ENCODE measurements at regions not wholly inside any gene's neighbourhood (a gene's known extent, or its start where the extent isn't known, plus 50 kb on each side); places are given as distances from the start of the nearest gene placed in this dataset.

DNA sequence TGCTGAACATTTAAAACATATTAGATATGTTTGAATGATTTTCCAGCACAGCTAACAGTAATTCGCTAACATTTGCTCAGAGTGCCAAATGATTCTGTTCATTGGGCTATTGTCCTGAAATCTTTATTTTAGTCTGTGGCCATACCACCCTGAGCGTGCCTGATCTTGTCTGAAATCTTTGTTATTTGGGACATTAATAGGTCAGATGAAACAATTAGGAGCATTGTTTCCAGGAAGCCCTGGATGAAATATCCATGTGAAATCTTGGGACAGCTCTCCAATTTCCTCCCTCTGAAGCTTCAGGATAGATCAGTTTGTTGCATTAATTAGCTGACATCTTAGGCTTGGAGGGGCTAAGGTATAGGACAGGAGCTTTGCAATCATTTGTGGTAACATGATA, 512.0 kb downstream of the KIF20B start:
- TF ChIP-seq, protein P1, sequence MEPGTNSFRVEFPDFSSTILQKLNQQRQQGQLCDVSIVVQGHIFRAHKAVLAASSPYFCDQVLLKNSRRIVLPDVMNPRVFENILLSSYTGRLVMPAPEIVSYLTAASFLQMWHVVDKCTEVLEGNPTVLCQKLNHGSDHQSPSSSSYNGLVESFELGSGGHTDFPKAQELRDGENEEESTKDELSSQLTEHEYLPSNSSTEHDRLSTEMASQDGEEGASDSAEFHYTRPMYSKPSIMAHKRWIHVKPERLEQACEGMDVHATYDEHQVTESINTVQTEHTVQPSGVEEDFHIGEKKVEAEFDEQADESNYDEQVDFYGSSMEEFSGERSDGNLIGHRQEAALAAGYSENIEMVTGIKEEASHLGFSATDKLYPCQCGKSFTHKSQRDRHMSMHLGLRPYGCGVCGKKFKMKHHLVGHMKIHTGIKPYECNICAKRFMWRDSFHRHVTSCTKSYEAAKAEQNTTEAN (CRISPR knock-in tag; IDR thresholded peaks at IDR 0.05), result no peak
- no peak for TF ChIP-seq ZNF263 (CRISPR knock-in tag; IDR thresholded peaks at IDR 0.05; ENCODE audit: low read depth)
- POLR2A ChIA-PET, result no interaction called here
- H3K4me3 Mint-ChIP-seq, result no peak overlapping the region
- no peak overlapping the region for H3K27ac Mint-ChIP-seq
- CTCF ChIA-PET, result no interaction called here
- H3K27me3 Mint-ChIP-seq (ENCODE audit: low read depth), result no peaks in the 10 kb centered on the region
- no peaks in the 10 kb centered on the region for H3K4me1 Mint-ChIP-seq
- peaks cover 15% of the 10 kb centered on the region for H3K9me3 Mint-ChIP-seq
- DNase-seq (ENCODE audit: low spot score) (no peak), ATAC-seq (no peak)
- H3K36me3 Mint-ChIP-seq, result peaks cover 4% of the 10 kb centered on the region

DNA sequence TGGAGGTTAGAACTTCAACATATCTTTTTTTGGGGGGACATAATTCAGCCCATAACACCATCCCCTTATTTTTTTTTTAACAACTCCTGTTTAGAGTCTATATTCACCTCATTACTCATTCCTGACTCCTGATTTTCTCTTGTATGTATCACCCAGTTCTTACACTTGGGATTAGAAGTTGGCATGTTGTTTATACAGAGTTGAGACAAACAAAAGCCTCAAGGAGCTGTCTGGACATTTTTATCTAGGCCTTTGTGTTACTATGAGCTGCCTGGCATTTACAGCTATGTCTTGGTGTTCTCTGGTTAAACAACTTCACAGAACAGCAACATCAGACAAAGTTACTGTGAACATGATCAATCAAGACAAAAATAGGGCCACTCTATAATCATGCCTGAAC, 517.5 kb downstream of the KIF20B start:
- Mint-ChIP-seq H3K4me1 (no peaks in the 10 kb centered on the region; the same call in 1 of the 2 replicates), H3K36me3 (no peaks in the 10 kb centered on the region), H3K9me3 (no peaks in the 10 kb centered on the region), H3K4me3 (no peak overlapping the region), H3K27me3 (ENCODE audit: low read depth) (no peaks in the 10 kb centered on the region), H3K27ac (no peak overlapping the region)
- ChIA-PET CTCF (no interaction called here), POLR2A (no interaction called here)
- TF ChIP-seq ESRRA (CRISPR knock-in tag; IDR thresholded peaks at IDR 0.05; ENCODE audit: borderline replicate concordance) (no peak), ZNF423 (CRISPR knock-in tag; IDR thresholded peaks at IDR 0.05) (no peak), ZNF317 (CRISPR knock-in tag; IDR thresholded peaks at IDR 0.05; ENCODE audit: borderline replicate concordance, low read depth) (no peak)
- no peak for ATAC-seq
- DNase-seq (ENCODE audit: low spot score), result no peak

DNA sequence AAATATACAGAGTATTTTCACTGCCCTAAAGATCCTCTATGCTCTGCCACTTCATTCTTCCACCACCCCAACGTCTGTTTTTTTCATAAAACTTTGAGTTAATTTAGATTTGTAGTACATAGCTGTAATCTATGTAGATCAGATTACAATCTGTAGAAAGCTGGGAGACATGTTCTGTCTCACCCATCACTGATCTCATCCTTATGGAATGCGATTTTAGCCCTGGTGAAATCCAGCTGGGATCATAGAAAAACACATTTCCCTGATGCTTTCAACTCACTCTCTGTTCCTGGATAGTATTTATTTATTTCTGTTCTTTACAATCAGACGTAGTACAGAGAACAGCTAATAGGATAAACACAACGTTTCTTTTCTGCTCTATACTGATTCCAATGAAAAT, 521.0 kb downstream of the KIF20B start:
- H3K27me3 Mint-ChIP-seq (ENCODE audit: low read depth), result no peaks in the 10 kb centered on the region
- CTCF ChIA-PET, result no interaction called here
- no peak overlapping the region for H3K27ac Mint-ChIP-seq
- no peaks in the 10 kb centered on the region; the same call in 1 of the 2 replicates for H3K4me1 Mint-ChIP-seq
- TF ChIP-seq ZNF396 (CRISPR knock-in tag; IDR thresholded peaks at IDR 0.05; ENCODE audit: borderline replicate concordance) (no peak), ZNF138 (CRISPR knock-in tag; conservative IDR thresholded peaks at IDR 0.05) (no peak), SOX15 (CRISPR knock-in tag; IDR thresholded peaks at IDR 0.05) (no peak)
- TF ChIP-seq, protein P2, sequence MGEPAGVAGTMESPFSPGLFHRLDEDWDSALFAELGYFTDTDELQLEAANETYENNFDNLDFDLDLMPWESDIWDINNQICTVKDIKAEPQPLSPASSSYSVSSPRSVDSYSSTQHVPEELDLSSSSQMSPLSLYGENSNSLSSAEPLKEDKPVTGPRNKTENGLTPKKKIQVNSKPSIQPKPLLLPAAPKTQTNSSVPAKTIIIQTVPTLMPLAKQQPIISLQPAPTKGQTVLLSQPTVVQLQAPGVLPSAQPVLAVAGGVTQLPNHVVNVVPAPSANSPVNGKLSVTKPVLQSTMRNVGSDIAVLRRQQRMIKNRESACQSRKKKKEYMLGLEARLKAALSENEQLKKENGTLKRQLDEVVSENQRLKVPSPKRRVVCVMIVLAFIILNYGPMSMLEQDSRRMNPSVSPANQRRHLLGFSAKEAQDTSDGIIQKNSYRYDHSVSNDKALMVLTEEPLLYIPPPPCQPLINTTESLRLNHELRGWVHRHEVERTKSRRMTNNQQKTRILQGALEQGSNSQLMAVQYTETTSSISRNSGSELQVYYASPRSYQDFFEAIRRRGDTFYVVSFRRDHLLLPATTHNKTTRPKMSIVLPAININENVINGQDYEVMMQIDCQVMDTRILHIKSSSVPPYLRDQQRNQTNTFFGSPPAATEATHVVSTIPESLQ (CRISPR knock-in tag; IDR thresholded peaks at IDR 0.05), result no peak
- TF ChIP-seq, protein P3, sequence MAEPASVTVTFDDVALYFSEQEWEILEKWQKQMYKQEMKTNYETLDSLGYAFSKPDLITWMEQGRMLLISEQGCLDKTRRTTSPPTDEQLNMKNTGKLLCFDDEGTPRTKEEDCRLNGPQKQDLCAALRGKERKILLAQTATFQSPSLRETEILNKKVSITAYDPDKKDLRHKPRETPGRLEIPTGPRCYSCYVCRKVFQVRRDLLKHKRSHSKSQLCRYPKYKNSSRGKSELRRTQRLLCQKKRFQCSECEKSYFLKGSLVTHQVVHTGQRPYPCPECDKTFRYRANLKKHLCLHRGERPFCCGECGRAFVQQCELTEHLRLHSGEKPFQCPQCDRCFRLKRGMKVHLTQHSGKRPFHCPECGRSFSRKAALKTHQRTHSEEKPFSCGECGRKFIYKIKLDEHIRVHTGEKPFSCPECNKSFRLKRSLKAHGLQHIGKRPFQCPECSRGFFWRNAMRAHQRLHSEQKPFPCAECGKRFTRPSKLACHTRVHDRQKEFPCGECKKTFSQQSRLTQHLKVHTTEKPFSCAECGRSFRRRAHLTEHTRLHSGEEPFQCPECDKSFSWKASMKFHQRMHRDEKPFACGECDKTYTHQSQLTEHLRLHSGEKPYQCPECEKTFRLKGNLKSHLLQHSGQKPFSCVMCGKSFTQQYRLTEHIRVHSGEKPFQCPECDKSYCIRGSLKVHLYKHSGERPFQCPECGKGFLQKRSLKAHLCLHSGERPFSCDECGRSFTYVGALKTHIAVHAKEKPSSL (CRISPR knock-in tag; conservative IDR thresholded peaks at IDR 0.05), result no peak
- TF ChIP-seq, protein P4, sequence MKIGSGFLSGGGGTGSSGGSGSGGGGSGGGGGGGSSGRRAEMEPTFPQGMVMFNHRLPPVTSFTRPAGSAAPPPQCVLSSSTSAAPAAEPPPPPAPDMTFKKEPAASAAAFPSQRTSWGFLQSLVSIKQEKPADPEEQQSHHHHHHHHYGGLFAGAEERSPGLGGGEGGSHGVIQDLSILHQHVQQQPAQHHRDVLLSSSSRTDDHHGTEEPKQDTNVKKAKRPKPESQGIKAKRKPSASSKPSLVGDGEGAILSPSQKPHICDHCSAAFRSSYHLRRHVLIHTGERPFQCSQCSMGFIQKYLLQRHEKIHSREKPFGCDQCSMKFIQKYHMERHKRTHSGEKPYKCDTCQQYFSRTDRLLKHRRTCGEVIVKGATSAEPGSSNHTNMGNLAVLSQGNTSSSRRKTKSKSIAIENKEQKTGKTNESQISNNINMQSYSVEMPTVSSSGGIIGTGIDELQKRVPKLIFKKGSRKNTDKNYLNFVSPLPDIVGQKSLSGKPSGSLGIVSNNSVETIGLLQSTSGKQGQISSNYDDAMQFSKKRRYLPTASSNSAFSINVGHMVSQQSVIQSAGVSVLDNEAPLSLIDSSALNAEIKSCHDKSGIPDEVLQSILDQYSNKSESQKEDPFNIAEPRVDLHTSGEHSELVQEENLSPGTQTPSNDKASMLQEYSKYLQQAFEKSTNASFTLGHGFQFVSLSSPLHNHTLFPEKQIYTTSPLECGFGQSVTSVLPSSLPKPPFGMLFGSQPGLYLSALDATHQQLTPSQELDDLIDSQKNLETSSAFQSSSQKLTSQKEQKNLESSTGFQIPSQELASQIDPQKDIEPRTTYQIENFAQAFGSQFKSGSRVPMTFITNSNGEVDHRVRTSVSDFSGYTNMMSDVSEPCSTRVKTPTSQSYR (CRISPR knock-in tag; IDR thresholded peaks at IDR 0.05), result no peak
- TF ChIP-seq, protein P5, sequence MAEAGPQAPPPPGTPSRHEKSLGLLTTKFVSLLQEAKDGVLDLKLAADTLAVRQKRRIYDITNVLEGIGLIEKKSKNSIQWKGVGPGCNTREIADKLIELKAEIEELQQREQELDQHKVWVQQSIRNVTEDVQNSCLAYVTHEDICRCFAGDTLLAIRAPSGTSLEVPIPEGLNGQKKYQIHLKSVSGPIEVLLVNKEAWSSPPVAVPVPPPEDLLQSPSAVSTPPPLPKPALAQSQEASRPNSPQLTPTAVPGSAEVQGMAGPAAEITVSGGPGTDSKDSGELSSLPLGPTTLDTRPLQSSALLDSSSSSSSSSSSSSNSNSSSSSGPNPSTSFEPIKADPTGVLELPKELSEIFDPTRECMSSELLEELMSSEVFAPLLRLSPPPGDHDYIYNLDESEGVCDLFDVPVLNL (CRISPR knock-in tag; IDR thresholded peaks at IDR 0.05; ENCODE audit: borderline replicate concordance, low read depth), result no peak
- H3K9me3 Mint-ChIP-seq, result no peaks in the 10 kb centered on the region
- ATAC-seq (no peak), DNase-seq (ENCODE audit: low spot score) (no peak)
- H3K4me3 Mint-ChIP-seq, result no peak overlapping the region
- no peaks in the 10 kb centered on the region for H3K36me3 Mint-ChIP-seq
- POLR2A ChIA-PET, result no interaction called here

Measured in WTC11 (cell line).